H1 (cell line): ENCODE measurements at regions not wholly inside any gene's neighbourhood (a gene's known extent, or its start where the extent isn't known, plus 50 kb on each side); places are given as distances from the start of the nearest gene placed in this dataset.

Experiments
- HDAC2 ChIP-seq, 2 experiments: fragments of 300-600 bp in 1 of 2; sonication (generic) in 1 of 2; IDR thresholded peaks; 2 replicates each; pipeline ENCODE4 v1.6.1; 2011 to 2012; ENCODE audit warnings: low read depth in 2 of 2, low read length in 2 of 2, mild to moderate bottlenecking in 2 of 2, moderate library complexity in 2 of 2, borderline replicate concordance in 1 of 2, inconsistent platforms in 1 of 2
- TF ChIP-seq, protein P1 (sequence below): fragments of 300-600 bp; sonication (generic); IDR thresholded peaks from 2 replicates; pipeline ENCODE4 v1.7.1; 2012; ENCODE audit warnings: low read length, moderate library complexity, mild to moderate bottlenecking, inconsistent platforms; ENCODE audit not compliant: insufficient replicate concordance

DNA sequence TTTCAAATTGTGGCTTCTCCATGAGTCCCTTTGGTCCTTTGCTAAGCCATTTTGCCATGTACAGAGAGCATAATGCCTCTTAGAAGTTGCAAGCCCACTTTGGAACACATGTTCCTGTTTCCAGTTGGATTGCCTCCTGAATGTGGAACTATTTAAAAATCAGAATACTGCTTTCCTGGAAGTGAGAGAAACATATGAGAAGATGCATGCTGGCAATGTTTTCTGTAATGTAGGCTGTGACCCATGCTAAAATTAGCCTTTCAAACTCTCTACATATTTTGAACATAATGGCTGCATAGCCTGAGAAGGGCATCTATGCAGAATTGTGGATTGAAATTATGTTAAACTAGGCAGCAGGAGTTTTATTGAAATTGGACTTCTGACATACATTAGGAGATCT lies 175.5 kb upstream of the PAPPA start (continued):
- TF ChIP-seq, protein P1, sequence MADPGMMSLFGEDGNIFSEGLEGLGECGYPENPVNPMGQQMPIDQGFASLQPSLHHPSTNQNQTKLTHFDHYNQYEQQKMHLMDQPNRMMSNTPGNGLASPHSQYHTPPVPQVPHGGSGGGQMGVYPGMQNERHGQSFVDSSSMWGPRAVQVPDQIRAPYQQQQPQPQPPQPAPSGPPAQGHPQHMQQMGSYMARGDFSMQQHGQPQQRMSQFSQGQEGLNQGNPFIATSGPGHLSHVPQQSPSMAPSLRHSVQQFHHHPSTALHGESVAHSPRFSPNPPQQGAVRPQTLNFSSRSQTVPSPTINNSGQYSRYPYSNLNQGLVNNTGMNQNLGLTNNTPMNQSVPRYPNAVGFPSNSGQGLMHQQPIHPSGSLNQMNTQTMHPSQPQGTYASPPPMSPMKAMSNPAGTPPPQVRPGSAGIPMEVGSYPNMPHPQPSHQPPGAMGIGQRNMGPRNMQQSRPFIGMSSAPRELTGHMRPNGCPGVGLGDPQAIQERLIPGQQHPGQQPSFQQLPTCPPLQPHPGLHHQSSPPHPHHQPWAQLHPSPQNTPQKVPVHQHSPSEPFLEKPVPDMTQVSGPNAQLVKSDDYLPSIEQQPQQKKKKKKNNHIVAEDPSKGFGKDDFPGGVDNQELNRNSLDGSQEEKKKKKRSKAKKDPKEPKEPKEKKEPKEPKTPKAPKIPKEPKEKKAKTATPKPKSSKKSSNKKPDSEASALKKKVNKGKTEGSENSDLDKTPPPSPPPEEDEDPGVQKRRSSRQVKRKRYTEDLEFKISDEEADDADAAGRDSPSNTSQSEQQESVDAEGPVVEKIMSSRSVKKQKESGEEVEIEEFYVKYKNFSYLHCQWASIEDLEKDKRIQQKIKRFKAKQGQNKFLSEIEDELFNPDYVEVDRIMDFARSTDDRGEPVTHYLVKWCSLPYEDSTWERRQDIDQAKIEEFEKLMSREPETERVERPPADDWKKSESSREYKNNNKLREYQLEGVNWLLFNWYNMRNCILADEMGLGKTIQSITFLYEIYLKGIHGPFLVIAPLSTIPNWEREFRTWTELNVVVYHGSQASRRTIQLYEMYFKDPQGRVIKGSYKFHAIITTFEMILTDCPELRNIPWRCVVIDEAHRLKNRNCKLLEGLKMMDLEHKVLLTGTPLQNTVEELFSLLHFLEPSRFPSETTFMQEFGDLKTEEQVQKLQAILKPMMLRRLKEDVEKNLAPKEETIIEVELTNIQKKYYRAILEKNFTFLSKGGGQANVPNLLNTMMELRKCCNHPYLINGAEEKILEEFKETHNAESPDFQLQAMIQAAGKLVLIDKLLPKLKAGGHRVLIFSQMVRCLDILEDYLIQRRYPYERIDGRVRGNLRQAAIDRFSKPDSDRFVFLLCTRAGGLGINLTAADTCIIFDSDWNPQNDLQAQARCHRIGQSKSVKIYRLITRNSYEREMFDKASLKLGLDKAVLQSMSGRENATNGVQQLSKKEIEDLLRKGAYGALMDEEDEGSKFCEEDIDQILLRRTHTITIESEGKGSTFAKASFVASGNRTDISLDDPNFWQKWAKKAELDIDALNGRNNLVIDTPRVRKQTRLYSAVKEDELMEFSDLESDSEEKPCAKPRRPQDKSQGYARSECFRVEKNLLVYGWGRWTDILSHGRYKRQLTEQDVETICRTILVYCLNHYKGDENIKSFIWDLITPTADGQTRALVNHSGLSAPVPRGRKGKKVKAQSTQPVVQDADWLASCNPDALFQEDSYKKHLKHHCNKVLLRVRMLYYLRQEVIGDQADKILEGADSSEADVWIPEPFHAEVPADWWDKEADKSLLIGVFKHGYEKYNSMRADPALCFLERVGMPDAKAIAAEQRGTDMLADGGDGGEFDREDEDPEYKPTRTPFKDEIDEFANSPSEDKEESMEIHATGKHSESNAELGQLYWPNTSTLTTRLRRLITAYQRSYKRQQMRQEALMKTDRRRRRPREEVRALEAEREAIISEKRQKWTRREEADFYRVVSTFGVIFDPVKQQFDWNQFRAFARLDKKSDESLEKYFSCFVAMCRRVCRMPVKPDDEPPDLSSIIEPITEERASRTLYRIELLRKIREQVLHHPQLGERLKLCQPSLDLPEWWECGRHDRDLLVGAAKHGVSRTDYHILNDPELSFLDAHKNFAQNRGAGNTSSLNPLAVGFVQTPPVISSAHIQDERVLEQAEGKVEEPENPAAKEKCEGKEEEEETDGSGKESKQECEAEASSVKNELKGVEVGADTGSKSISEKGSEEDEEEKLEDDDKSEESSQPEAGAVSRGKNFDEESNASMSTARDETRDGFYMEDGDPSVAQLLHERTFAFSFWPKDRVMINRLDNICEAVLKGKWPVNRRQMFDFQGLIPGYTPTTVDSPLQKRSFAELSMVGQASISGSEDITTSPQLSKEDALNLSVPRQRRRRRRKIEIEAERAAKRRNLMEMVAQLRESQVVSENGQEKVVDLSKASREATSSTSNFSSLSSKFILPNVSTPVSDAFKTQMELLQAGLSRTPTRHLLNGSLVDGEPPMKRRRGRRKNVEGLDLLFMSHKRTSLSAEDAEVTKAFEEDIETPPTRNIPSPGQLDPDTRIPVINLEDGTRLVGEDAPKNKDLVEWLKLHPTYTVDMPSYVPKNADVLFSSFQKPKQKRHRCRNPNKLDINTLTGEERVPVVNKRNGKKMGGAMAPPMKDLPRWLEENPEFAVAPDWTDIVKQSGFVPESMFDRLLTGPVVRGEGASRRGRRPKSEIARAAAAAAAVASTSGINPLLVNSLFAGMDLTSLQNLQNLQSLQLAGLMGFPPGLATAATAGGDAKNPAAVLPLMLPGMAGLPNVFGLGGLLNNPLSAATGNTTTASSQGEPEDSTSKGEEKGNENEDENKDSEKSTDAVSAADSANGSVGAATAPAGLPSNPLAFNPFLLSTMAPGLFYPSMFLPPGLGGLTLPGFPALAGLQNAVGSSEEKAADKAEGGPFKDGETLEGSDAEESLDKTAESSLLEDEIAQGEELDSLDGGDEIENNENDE = no peak
- no peak for TF ChIP-seq HDAC2 (IDR thresholded peaks at IDR 0.05; ENCODE audit: borderline replicate concordance in 1 of 2, low read depth in 2 of 2, low read length in 2 of 2)
